Tibial nerve (tissue), 4 donors: ENCODE measurements at regions not wholly inside any gene's neighbourhood (a gene's known extent, or its start where the extent isn't known, plus 50 kb on each side); places are given as distances from the start of the nearest gene placed in this dataset.

Experiments
- CTCF ChIP-seq, 5 experiments: fragments of 200-600 bp in 3 of 5; fragments of 450-650 bp in 2 of 5; sonication (generic) in 3 of 5; IDR thresholded peaks; one replicate each; pipeline ENCODE4 v1.5.1; 2016 to 2019; ENCODE audit warnings: antibody characterized with exemption in 5 of 5, mild to moderate bottlenecking in 3 of 5, moderate library complexity in 2 of 5
- EP300 ChIP-seq, 2 donors: sonication (generic); formaldehyde crosslinking; IDR thresholded peaks; one replicate each; pipeline ENCODE4 v1.6.1; 2017; ENCODE audit warnings: antibody characterized with exemption in 2 of 2, mild to moderate bottlenecking in 1 of 2
- POLR2A ChIP-seq, 2 donors: fragments of 450-650 bp; IDR thresholded peaks; one replicate each; pipeline ENCODE4 v1.6.1; 2017; ENCODE audit warnings: antibody characterized with exemption in 2 of 2, mild to moderate bottlenecking in 2 of 2, moderate library complexity in 2 of 2

- no peak for TF ChIP-seq CTCF (IDR thresholded peaks at IDR 0.05)
- TF ChIP-seq POLR2A (IDR thresholded peaks at IDR 0.05), result no peak
- TF ChIP-seq EP300 (IDR thresholded peaks at IDR 0.05), result no peak
Observed at GRCh38 chr4:137069473-137069872, 462.8 kb downstream of the PCDH18 start.
